ENCODE measurements at regions not wholly inside any gene's neighbourhood (a gene's known extent, or its start where the extent isn't known, plus 50 kb on each side); places are given as distances from the start of the nearest gene placed in this dataset.

GRCh38 chr15:87734571-87735373 lies 521.8 kb downstream of the NTRK3 start:
- peaks cover 4% of the 10 kb centered on the region for H3K4me1 ChIP-seq (ENCODE audit: control insufficient read depth, insufficient read depth, low read length)
- no peaks in the 10 kb centered on the region for H3K9me3 ChIP-seq (ENCODE audit: control insufficient read depth, low read length)
- no peak overlapping the region for H3K27ac ChIP-seq (ENCODE audit: low read depth, low read length)
- Mint-ChIP-seq H3K27me3 (ENCODE audit: insufficient read depth) (peaks cover 9% of the 10 kb centered on the region), H3K36me3 (ENCODE audit: low read depth) (no peaks in the 10 kb centered on the region), H3K9me3 (no peaks in the 10 kb centered on the region), H3K4me1 (peaks cover 35% of the 10 kb centered on the region), H3K4me3 (no peak overlapping the region), H3K27ac (no peak overlapping the region)
- DNase-seq = no peak
- no peaks in the 10 kb centered on the region for H3K36me3 ChIP-seq (ENCODE audit: control insufficient read depth, insufficient read depth, low read length)
- H3K9ac ChIP-seq (ENCODE audit: extremely low read depth, low read length, poor library complexity, severe bottlenecking) = no peak overlapping the region
- H3K27me3 ChIP-seq (ENCODE audit: control insufficient read depth, insufficient read depth, low read length, poor library complexity, severe bottlenecking) = peaks cover 4% of the 10 kb centered on the region
- 90% methylated on average over 4 to 10 of the region's 11 CpGs for WGBS, 2 experiments (ENCODE audit: insufficient coverage in 1 of 2, insufficient read length in 1 of 2)
- no peak for TF ChIP-seq CTCF (conservative IDR thresholded peaks at IDR 0.05)
- no peak overlapping the region for H3K4me3 ChIP-seq (ENCODE audit: low read length)

DNA sequence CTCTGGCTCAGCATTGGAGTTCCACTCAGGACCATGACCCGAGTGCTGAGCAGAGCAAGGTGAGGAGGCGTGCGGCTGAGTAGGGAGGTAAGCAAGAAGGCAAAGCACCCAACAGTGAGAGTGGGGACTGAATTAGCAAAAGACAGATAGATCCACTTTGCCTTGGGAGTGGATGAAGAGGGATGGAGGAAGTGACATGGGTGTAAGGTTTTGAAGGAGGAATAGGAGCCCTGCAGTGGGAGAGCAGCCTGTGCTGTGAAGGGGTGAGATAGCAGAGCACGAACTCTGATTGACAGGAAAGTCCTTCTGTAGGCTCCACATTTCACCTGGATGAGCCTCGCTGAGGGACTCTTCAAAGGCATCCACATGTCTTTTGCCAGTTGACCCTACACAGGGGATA lies 522.6 kb downstream of the NTRK3 start:
- no peak for TF ChIP-seq CTCF (conservative IDR thresholded peaks at IDR 0.05)
- Mint-ChIP-seq H3K27me3 (ENCODE audit: insufficient read depth) (peaks cover 5% of the 10 kb centered on the region), H3K4me3 (no peak overlapping the region), H3K36me3 (ENCODE audit: low read depth) (no peaks in the 10 kb centered on the region), H3K27ac (no peak overlapping the region), H3K9me3 (no peaks in the 10 kb centered on the region), H3K4me1 (peaks cover 35% of the 10 kb centered on the region)
- 97 to 100% methylated on average over 4 to 5 of the region's 5 CpGs for WGBS, 2 experiments (ENCODE audit: insufficient coverage in 1 of 2, insufficient read length in 1 of 2)
- H3K9ac ChIP-seq (ENCODE audit: extremely low read depth, low read length, poor library complexity, severe bottlenecking) = no peak overlapping the region
- peaks cover 4% of the 10 kb centered on the region for H3K4me1 ChIP-seq (ENCODE audit: control insufficient read depth, insufficient read depth, low read length)
- peaks cover 4% of the 10 kb centered on the region for H3K27me3 ChIP-seq (ENCODE audit: control insufficient read depth, insufficient read depth, low read length, poor library complexity, severe bottlenecking)
- DNase-seq = no peak
- no peaks in the 10 kb centered on the region for H3K36me3 ChIP-seq (ENCODE audit: control insufficient read depth, insufficient read depth, low read length)
- no peak overlapping the region for H3K27ac ChIP-seq (ENCODE audit: low read depth, low read length)
- H3K9me3 ChIP-seq (ENCODE audit: control insufficient read depth, low read length) = no peaks in the 10 kb centered on the region
- no peak overlapping the region for H3K4me3 ChIP-seq (ENCODE audit: low read length)

DNA sequence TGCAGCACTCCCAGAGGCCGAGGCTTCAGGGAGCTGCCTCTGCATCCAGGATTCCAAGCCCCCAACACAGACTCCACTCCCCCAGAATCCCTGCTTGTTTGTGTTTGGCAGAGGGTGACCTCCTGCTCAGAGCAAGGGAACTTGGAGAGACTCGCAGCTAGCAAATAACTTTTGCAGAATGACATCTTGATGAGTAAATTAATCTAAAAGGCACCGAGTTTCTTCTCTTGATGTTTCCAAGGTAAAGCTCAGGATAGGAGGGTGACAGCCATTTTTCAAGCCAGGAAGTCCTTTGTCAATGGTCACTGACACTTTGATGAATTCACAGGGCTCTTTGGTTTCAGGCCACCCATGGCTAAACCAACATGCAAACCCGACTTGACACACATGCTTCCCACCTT lies 523.0 kb downstream of the NTRK3 start:
- no peak overlapping the region for H3K27ac ChIP-seq (ENCODE audit: low read depth, low read length)
- no peak overlapping the region for H3K4me3 Mint-ChIP-seq
- H3K4me3 ChIP-seq (ENCODE audit: low read length) = no peak overlapping the region
- no peak overlapping the region for H3K9ac ChIP-seq (ENCODE audit: extremely low read depth, low read length, poor library complexity, severe bottlenecking)
- no peak overlapping the region for H3K27ac Mint-ChIP-seq
- H3K9me3 ChIP-seq (ENCODE audit: control insufficient read depth, low read length) = no peaks in the 10 kb centered on the region
- TF ChIP-seq CTCF (conservative IDR thresholded peaks at IDR 0.05) = no peak
- no peaks in the 10 kb centered on the region for H3K9me3 Mint-ChIP-seq
- H3K27me3 ChIP-seq (ENCODE audit: control insufficient read depth, insufficient read depth, low read length, poor library complexity, severe bottlenecking) = peaks cover 4% of the 10 kb centered on the region
- peaks cover 4% of the 10 kb centered on the region for H3K4me1 ChIP-seq (ENCODE audit: control insufficient read depth, insufficient read depth, low read length)
- DNase-seq = no peak
- H3K4me1 Mint-ChIP-seq = peaks cover 35% of the 10 kb centered on the region
- no peaks in the 10 kb centered on the region for H3K36me3 ChIP-seq (ENCODE audit: control insufficient read depth, insufficient read depth, low read length)
- H3K36me3 Mint-ChIP-seq (ENCODE audit: low read depth) = no peaks in the 10 kb centered on the region
- peaks cover 3% of the 10 kb centered on the region for H3K27me3 Mint-ChIP-seq (ENCODE audit: insufficient read depth)
- WGBS, 2 experiments (ENCODE audit: insufficient coverage in 1 of 2, insufficient read length in 1 of 2) = 78 to 85% methylated on average over 2 to 4 of the region's 4 CpGs

Measured in endodermal cell (in vitro differentiated cells).